IMR-90 (cell line): ENCODE measurements at regions not wholly inside any gene's neighbourhood (a gene's known extent, or its start where the extent isn't known, plus 50 kb on each side); places are given as distances from the start of the nearest gene placed in this dataset.

Source experiments
- ATAC-seq: fragments of 200-7000 bp; cut with Tn5 transposase; 2 replicates; pipeline ENCODE4 v1.9.1; 2020; ENCODE audit warnings: low read depth, mild to moderate bottlenecking, moderate library complexity
- BruUV-seq: library from RNA; stranded (reverse); fragments of 400-500 nt; replicated peaks from 2 replicates; lab custom pipeline; 2021; lab: Mats Ljungman, UMichigan
- CTCF ChIA-PET: fragments of 300-600 bp; formaldehyde crosslinking; extraction: SDS; loops from one replicate; lab custom pipeline; 2021; ENCODE audit warnings: antibody characterized with exemption; lab: Yijun Ruan, JAX
- POLR2A ChIA-PET: fragments of 300-600 bp; sonication (Branson Sonifier 250); formaldehyde crosslinking; loops from one replicate; lab custom pipeline; 2022; ENCODE audit warnings: antibody characterized with exemption; ENCODE audit not compliant: unreplicated experiment; lab: Charles Lee
- DNase-seq: peaks from one replicate; pipeline ENCODE4 v3.0.0; 2013
- H2AFZ ChIP-seq: replicated peaks from 2 replicates; pipeline ENCODE3; 2013; ENCODE audit warnings: low read length, mild to moderate bottlenecking; ENCODE audit not compliant: poor library complexity
- H2AK5ac ChIP-seq: 2 replicates; pipeline ENCODE4 v1.6.1; 2013; ENCODE audit warnings: low read depth, low read length, inconsistent platforms
- H2AK9ac ChIP-seq: replicated peaks from 2 replicates; pipeline ENCODE3; 2013; ENCODE audit warnings: mild to moderate bottlenecking, low read depth, low read length, moderate library complexity; ENCODE audit not compliant: poor library complexity
- H2BK120ac ChIP-seq: 2 replicates; pipeline ENCODE4 v1.6.1; 2013; ENCODE audit warnings: low read depth, low read length, inconsistent platforms
- H2BK15ac ChIP-seq: 3 replicates; pipeline ENCODE4 v1.6.1; 2013; ENCODE audit warnings: low read depth, low read length, inconsistent platforms
- H2BK20ac ChIP-seq: 2 replicates; pipeline ENCODE4 v1.6.1; 2013; ENCODE audit warnings: low read depth, mild to moderate bottlenecking, inconsistent platforms, low read length, moderate library complexity
- H2BK5ac ChIP-seq: 2 replicates; pipeline ENCODE4 v1.6.1; 2013; ENCODE audit warnings: mild to moderate bottlenecking, low read depth, low read length, inconsistent platforms; ENCODE audit not compliant: poor library complexity, severe bottlenecking
- H3K14ac ChIP-seq: replicated peaks from 2 replicates; pipeline ENCODE4 v1.6.1; 2013; ENCODE audit warnings: low read depth, low read length, inconsistent platforms
- H3K18ac ChIP-seq: 2 replicates; pipeline ENCODE4 v1.6.1; 2013; ENCODE audit warnings: low read depth, low read length, control low read depth
- H3K23ac ChIP-seq: 2 replicates; pipeline ENCODE4 v1.6.1; 2013; ENCODE audit warnings: low read depth, low read length, inconsistent platforms
- H3K27ac ChIP-seq: 2 replicates; pipeline ENCODE4 v1.5.1; 2013; ENCODE audit warnings: mild to moderate bottlenecking, control low read depth, low read length; ENCODE audit not compliant: insufficient read depth
- H3K27me3 ChIP-seq: 2 replicates; pipeline ENCODE4 v1.6.1; 2013; ENCODE audit warnings: low read length; ENCODE audit not compliant: control insufficient read depth, insufficient read depth
- H3K36me3 ChIP-seq: 2 replicates; pipeline ENCODE4 v1.6.1; 2013; ENCODE audit warnings: low read length, mixed read lengths; ENCODE audit not compliant: control insufficient read depth, insufficient read depth
- H3K4ac ChIP-seq: 2 replicates; pipeline ENCODE4 v1.6.1; 2013; ENCODE audit warnings: low read depth, low read length, inconsistent platforms
- H3K4me1 ChIP-seq: 2 replicates; pipeline ENCODE4 v1.6.1; 2013; ENCODE audit warnings: low read length, mixed read lengths; ENCODE audit not compliant: control insufficient read depth, insufficient read depth
- H3K4me2 ChIP-seq: 2 replicates; pipeline ENCODE4 v1.6.1; 2013; ENCODE audit warnings: low read depth, mild to moderate bottlenecking, control low read depth, low read length, moderate library complexity
- H3K4me3 ChIP-seq: 2 replicates; pipeline ENCODE4 v1.5.1; 2013; ENCODE audit warnings: low read depth, mild to moderate bottlenecking, control low read depth, low read length, moderate library complexity; ENCODE audit not compliant: insufficient read depth
- H3K56ac ChIP-seq: 2 replicates; pipeline ENCODE4 v1.6.1; 2013; ENCODE audit warnings: low read length, inconsistent platforms; ENCODE audit not compliant: insufficient read depth; ENCODE audit errors: extremely low read depth
- H3K79me1 ChIP-seq, 2 experiments: 2 replicates each; pipeline ENCODE4 v1.6.1; 2013; ENCODE audit warnings: low read length in 2 of 2, inconsistent platforms in 1 of 2, low read depth in 1 of 2
- H3K9ac ChIP-seq: 2 replicates; pipeline ENCODE4 v1.6.1; 2013; ENCODE audit warnings: low read depth, low read length, control low read depth
- H3K9me1 ChIP-seq: 2 replicates; pipeline ENCODE4 v1.6.1; 2013; ENCODE audit warnings: low read length, inconsistent platforms; ENCODE audit not compliant: insufficient read depth
- H3K9me3 ChIP-seq: 2 replicates; pipeline ENCODE4 v1.6.1; 2013; ENCODE audit warnings: low read length; ENCODE audit not compliant: control insufficient read depth, insufficient read depth
- H4K20me1 ChIP-seq: 2 replicates; pipeline ENCODE4 v1.6.1; 2013; ENCODE audit warnings: low read length, inconsistent platforms; ENCODE audit not compliant: insufficient read depth
- H4K5ac ChIP-seq: 2 replicates; pipeline ENCODE4 v1.6.1; 2013; ENCODE audit warnings: mild to moderate bottlenecking, low read depth, low read length, control low read depth
- H4K8ac ChIP-seq, 2 experiments: 2 replicates each; pipeline ENCODE4 v1.6.1; 2013; ENCODE audit warnings: low read depth in 2 of 2, low read length in 2 of 2, control low read depth in 1 of 2, inconsistent platforms in 1 of 2
- H4K91ac ChIP-seq: 2 replicates; pipeline ENCODE4 v1.6.1; 2013; ENCODE audit warnings: low read depth, low read length, inconsistent platforms; ENCODE audit not compliant: insufficient read depth
- BHLHE40 ChIP-seq: fragments of 150-350 bp; IDR thresholded peaks from 2 replicates; pipeline ENCODE4 v1.6.1; 2016; ENCODE audit warnings: mild to moderate bottlenecking, low read depth, low read length
- CEBPB ChIP-seq: IDR thresholded peaks from 2 replicates; pipeline ENCODE4 v1.6.1; 2012; ENCODE audit warnings: low read depth, low read length, improper control_type of control experiment
- CHD1 ChIP-seq: IDR thresholded peaks from 2 replicates; pipeline ENCODE4 v1.6.1; 2012; ENCODE audit warnings: low read depth, low read length, improper control_type of control experiment
- CTCF ChIP-seq: conservative IDR thresholded peaks from 2 replicates; pipeline ENCODE4 v1.5.1; 2012; ENCODE audit warnings: mild to moderate bottlenecking, low read depth, low read length, improper control_type of control experiment
- ELK1 ChIP-seq: fragments of 150-350 bp; IDR thresholded peaks from 2 replicates; pipeline ENCODE4 v1.6.1; 2016; ENCODE audit warnings: low read depth, mild to moderate bottlenecking, low read length, moderate library complexity, borderline replicate concordance
- FOS ChIP-seq: fragments of 150-350 bp; IDR thresholded peaks from 2 replicates; pipeline ENCODE4 v1.6.1; 2016; ENCODE audit warnings: low read depth, low read length
- MAFK ChIP-seq: IDR thresholded peaks from 2 replicates; pipeline ENCODE4 v1.6.1; 2012; ENCODE audit warnings: low read depth, low read length, improper control_type of control experiment
- MAZ ChIP-seq: IDR thresholded peaks from 2 replicates; pipeline ENCODE4 v1.6.1; 2012; ENCODE audit warnings: low read depth, mild to moderate bottlenecking, low read length, improper control_type of control experiment, moderate library complexity, borderline replicate concordance
- MXI1 ChIP-seq: IDR thresholded peaks from 2 replicates; pipeline ENCODE4 v1.6.1; 2012; ENCODE audit warnings: low read depth, mild to moderate bottlenecking, low read length, moderate library complexity, borderline replicate concordance
- NFE2L2 ChIP-seq: fragments of 150-350 bp; IDR thresholded peaks from 2 replicates; pipeline ENCODE4 v1.6.1; 2016; ENCODE audit warnings: low read depth, mild to moderate bottlenecking, low read length
- POLR2A ChIP-seq: IDR thresholded peaks from 2 replicates; pipeline ENCODE4 v1.6.1; 2012; ENCODE audit warnings: mild to moderate bottlenecking, low read depth, low read length
- RAD21 ChIP-seq: IDR thresholded peaks from 2 replicates; pipeline ENCODE4 v1.6.1; 2012; ENCODE audit warnings: low read length, improper control_type of control experiment
- RCOR1 ChIP-seq: IDR thresholded peaks from 2 replicates; pipeline ENCODE4 v1.6.1; 2012; ENCODE audit warnings: mild to moderate bottlenecking, low read length, improper control_type of control experiment; ENCODE audit not compliant: insufficient replicate concordance
- RFX5 ChIP-seq: IDR thresholded peaks from 2 replicates; pipeline ENCODE4 v1.8.0; 2012; ENCODE audit warnings: low read depth, mild to moderate bottlenecking, low read length, moderate library complexity
- SMC3 ChIP-seq: fragments of 150-350 bp; IDR thresholded peaks from 2 replicates; pipeline ENCODE4 v1.6.1; 2016; ENCODE audit warnings: low read depth, mild to moderate bottlenecking, antibody characterized with exemption, low read length, moderate library complexity
- USF2 ChIP-seq: fragments of 150-350 bp; IDR thresholded peaks from 2 replicates; pipeline ENCODE4 v1.6.1; 2017; ENCODE audit warnings: mild to moderate bottlenecking, antibody characterized with exemption, low read length, low read depth
- WGBS, 2 experiments: methylation state at CpG; one replicate each; pipeline versions ENCODE4 v1.1.5 to v1.1.7; 2013; ENCODE audit warnings: missing lambda C conversion rate in 2 of 2; ENCODE audit not compliant: insufficient read length in 1 of 2; ENCODE audit errors: extremely low coverage in 2 of 2; 5-methylcytosine and 5-hydroxymethylcytosine counted together
- dilution Hi-C: fragments of 300-500 bp; cut with HindIII; formaldehyde crosslinking; loops from one replicate; pipeline ENCODE4 v1.14.3; 2018; ENCODE audit warnings: low sequenced_read_pairs; ENCODE audit not compliant: unreplicated experiment
- in situ Hi-C: fragments of 300-500 bp; cut with MboI; formaldehyde crosslinking; loops from 3 replicates; pipeline ENCODE4 v1.14.3; 2019; ENCODE audit warnings: low sequenced_read_pairs, inconsistent platforms, mixed read lengths
- intact Hi-C: fragments of 100-400 bp; cut with micrococcal nuclease; formaldehyde crosslinking; loops from 2 replicates; pipeline ENCODE4 v1.10.0; 2022

- ATAC-seq (no peak), DNase-seq (no peak)
- in situ Hi-C loops = no loop called here
- BruUV-seq = no TSS peak
- Histone ChIP-seq H2BK20ac (peak overlapping the region; percentile 12; the same call in 1 of the 2 replicates), H2AFZ (peak overlapping the region; percentile 24), H3K79me1 (0 out of 4 replicates have a peak, but pooled peaks cover 0 to 10% of the 10 kb centered on the region in 2 experiments), H3K4me1 (peaks cover 11% of the 10 kb centered on the region), H3K4me2 (no peak overlapping the region), H2AK9ac (no peak overlapping the region), H4K5ac (no peak overlapping the region), H2BK120ac (peak overlapping the region; percentile 53; the same call in 1 of the 2 replicates), H3K18ac (peak overlapping the region; percentile 54), H3K9me3 (no peaks in the 10 kb centered on the region), H4K20me1 (no peaks in the 10 kb centered on the region), H3K56ac (no peak overlapping the region), H3K9ac (no peak overlapping the region), H3K27me3 (no peaks in the 10 kb centered on the region), H2AK5ac (peak overlapping the region; percentile 85), H2BK15ac (peak overlapping the region; percentile 43; the same call in 1 of the 3 replicates), H3K9me1 (peaks cover 4% of the 10 kb centered on the region; the same call in 1 of the 2 replicates), H3K4ac (peak overlapping the region; percentile 60; the same call in 1 of the 2 replicates), H4K91ac (no peak overlapping the region; the same call in 1 of the 2 replicates), H3K23ac (no peak overlapping the region), H4K8ac (peak overlapping the region in 1 of 2 experiments; percentile 60; a peak in 1 of 4 replicates), H3K4me3 (no peak overlapping the region), H3K27ac (no peak overlapping the region), H3K14ac (peak overlapping the region; percentile 78), H3K36me3 (no peaks in the 10 kb centered on the region), H2BK5ac (peak overlapping the region; percentile 12)
- ChIA-PET POLR2A (no interaction called here), CTCF (no interaction called here)
- no CpG with 5 or more reads among the region's 2 CpGs for WGBS, 2 experiments
- intact Hi-C loops = loop anchor here (5.0 kb wide), 1 partner anchor 47 kb away; no protein-coding TSS in a partner anchor
- TF ChIP-seq ELK1 (no peak), CHD1 (no peak), RFX5 (no peak), RAD21 (no peak), MAZ (no peak), MAFK (no peak), MXI1 (no peak), RCOR1 (no peak), USF2 (no peak), CEBPB (no peak), CTCF (no peak), POLR2A (no peak), SMC3 (no peak), BHLHE40 (no peak), NFE2L2 (no peak), FOS (no peak)
- dilution Hi-C loops = no loop called here
These were observed 180.9 kb downstream of the ESM1 start for GRCh38 chr5:54804521-54804920.
